Endodermal cell (in vitro differentiated cells): ENCODE measurements at regions not wholly inside any gene's neighbourhood (a gene's known extent, or its start where the extent isn't known, plus 50 kb on each side); places are given as distances from the start of the nearest gene placed in this dataset.

Experiments
- DNase-seq: peaks from one replicate; pipeline ENCODE4 v3.0.0-alpha.2; 2017
- H3K27ac ChIP-seq: 2 replicates; pipeline ENCODE4 v1.5.1; 2013; ENCODE audit warnings: mild to moderate bottlenecking, low read depth, low read length, moderate library complexity
- H3K27me3 ChIP-seq: 2 replicates; pipeline ENCODE4 v1.6.1; 2013; ENCODE audit warnings: mild to moderate bottlenecking, low read length, moderate library complexity; ENCODE audit not compliant: insufficient read depth, control insufficient read depth, poor library complexity, severe bottlenecking
- H3K36me3 ChIP-seq: 2 replicates; pipeline ENCODE4 v1.7.0; 2013; ENCODE audit warnings: mild to moderate bottlenecking, low read length, moderate library complexity; ENCODE audit not compliant: control insufficient read depth, insufficient read depth
- H3K4me1 ChIP-seq: one replicate; pipeline ENCODE4 v1.7.0; 2013; ENCODE audit warnings: low read length; ENCODE audit not compliant: control insufficient read depth, insufficient read depth
- H3K4me3 ChIP-seq: 2 replicates; pipeline ENCODE4 v1.5.1; 2013; ENCODE audit warnings: mild to moderate bottlenecking, low read length, moderate library complexity
- H3K9ac ChIP-seq: 2 replicates; pipeline ENCODE4 v1.6.1; 2013; ENCODE audit warnings: mild to moderate bottlenecking, low read length, moderate library complexity; ENCODE audit not compliant: poor library complexity, severe bottlenecking; ENCODE audit errors: extremely low read depth
- H3K9me3 ChIP-seq: 2 replicates; pipeline ENCODE4 v1.6.1; 2013; ENCODE audit warnings: mild to moderate bottlenecking, low read length, moderate library complexity; ENCODE audit not compliant: control insufficient read depth
- H3K27ac Mint-ChIP-seq: 2 replicates; pipeline ENCODE4 v1.8.0; 2020; ENCODE audit warnings: mixed read lengths
- H3K27me3 Mint-ChIP-seq: 2 replicates; pipeline ENCODE4 v1.8.0; 2021; ENCODE audit warnings: mild to moderate bottlenecking, mixed read lengths; ENCODE audit not compliant: insufficient read depth
- H3K36me3 Mint-ChIP-seq: 2 replicates; pipeline ENCODE4 v1.8.0; 2020; ENCODE audit warnings: low read depth, mixed read lengths
- H3K4me1 Mint-ChIP-seq: 2 replicates; pipeline ENCODE4 v1.8.0; 2020; ENCODE audit warnings: mixed read lengths
- H3K4me3 Mint-ChIP-seq: 2 replicates; pipeline ENCODE4 v1.8.0; 2020; ENCODE audit warnings: mild to moderate bottlenecking, moderate library complexity, mixed read lengths
- H3K9me3 Mint-ChIP-seq: 2 replicates; pipeline ENCODE4 v1.8.0; 2020; ENCODE audit warnings: mild to moderate bottlenecking, mixed read lengths
- WGBS, 2 experiments: methylation state at CpG; one replicate each; pipeline versions ENCODE4 v1.1.5 to v1.1.7; 2013; ENCODE audit warnings: missing lambda C conversion rate in 2 of 2, mixed read lengths in 1 of 2; ENCODE audit not compliant: insufficient coverage in 1 of 2, insufficient read length in 1 of 2; 5-methylcytosine and 5-hydroxymethylcytosine counted together
- TF ChIP-seq, protein P1 (sequence below): fragments of 200-600 bp; sonication (generic); conservative IDR thresholded peaks from 2 replicates; pipeline ENCODE4 v1.5.0; 2021; ENCODE audit warnings: antibody characterized with exemption, mild to moderate bottlenecking

DNA sequence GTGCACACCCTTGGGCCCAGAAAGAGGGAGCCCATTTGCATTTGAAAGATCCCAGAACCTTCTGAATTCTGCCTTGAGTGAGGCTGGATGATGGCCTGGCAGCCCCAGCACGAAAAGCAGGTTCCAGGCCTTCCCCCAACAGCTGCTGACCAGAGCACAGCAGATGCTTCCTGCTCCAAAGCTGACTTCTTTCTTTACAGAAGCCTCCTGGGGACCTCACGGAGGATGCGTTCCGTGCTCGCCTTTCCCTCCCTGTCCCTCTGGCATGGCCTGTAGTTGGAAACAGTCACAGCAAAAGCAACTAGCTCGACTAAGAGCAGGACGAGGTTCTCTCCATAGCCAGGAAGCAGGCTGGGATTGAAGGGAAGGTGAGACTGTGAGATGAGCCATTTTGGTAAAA, 107.7 kb upstream of the B3GAT1 start:
- H3K4me3 ChIP-seq = no peak overlapping the region
- H3K36me3 ChIP-seq = no peaks in the 10 kb centered on the region
- Mint-ChIP-seq H3K4me1 (peaks cover 21% of the 10 kb centered on the region), H3K9me3 (peaks cover 8% of the 10 kb centered on the region), H3K36me3 (no peaks in the 10 kb centered on the region), H3K27ac (no peak overlapping the region), H3K27me3 (peaks cover 6% of the 10 kb centered on the region), H3K4me3 (no peak overlapping the region)
- TF ChIP-seq, protein P1, sequence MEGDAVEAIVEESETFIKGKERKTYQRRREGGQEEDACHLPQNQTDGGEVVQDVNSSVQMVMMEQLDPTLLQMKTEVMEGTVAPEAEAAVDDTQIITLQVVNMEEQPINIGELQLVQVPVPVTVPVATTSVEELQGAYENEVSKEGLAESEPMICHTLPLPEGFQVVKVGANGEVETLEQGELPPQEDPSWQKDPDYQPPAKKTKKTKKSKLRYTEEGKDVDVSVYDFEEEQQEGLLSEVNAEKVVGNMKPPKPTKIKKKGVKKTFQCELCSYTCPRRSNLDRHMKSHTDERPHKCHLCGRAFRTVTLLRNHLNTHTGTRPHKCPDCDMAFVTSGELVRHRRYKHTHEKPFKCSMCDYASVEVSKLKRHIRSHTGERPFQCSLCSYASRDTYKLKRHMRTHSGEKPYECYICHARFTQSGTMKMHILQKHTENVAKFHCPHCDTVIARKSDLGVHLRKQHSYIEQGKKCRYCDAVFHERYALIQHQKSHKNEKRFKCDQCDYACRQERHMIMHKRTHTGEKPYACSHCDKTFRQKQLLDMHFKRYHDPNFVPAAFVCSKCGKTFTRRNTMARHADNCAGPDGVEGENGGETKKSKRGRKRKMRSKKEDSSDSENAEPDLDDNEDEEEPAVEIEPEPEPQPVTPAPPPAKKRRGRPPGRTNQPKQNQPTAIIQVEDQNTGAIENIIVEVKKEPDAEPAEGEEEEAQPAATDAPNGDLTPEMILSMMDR = no peak
- H3K27ac ChIP-seq = no peak overlapping the region
- no peak for DNase-seq
- peaks cover 6% of the 10 kb centered on the region for H3K27me3 ChIP-seq
- no peaks in the 10 kb centered on the region for H3K4me1 ChIP-seq
- WGBS, 2 experiments = 69 to 72% methylated on average over 6 to 7 of the region's 7 CpGs
- no peaks in the 10 kb centered on the region for H3K9me3 ChIP-seq
- H3K9ac ChIP-seq = no peak overlapping the region

DNA sequence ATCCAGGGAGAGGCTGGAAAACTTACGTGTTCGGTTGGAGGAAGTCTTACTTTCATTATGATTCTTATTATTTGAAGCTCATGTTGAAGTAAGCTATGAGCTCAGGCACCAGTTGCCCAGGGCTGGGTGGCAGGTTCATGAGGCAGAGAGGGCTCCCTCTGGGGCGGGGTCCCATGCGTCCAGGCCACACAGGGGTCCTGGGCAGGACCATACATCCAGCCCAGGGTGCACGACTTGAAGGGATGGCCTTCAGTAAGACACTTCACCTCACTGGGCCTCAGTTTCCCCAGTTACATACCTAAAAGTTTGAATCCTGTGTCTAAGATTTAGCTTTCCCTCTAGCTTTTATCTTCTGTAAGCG, 107.3 kb upstream of the B3GAT1 start:
- Mint-ChIP-seq H3K9me3 (peaks cover 6% of the 10 kb centered on the region), H3K4me1 (peaks cover 21% of the 10 kb centered on the region), H3K4me3 (no peak overlapping the region), H3K27me3 (peaks cover 6% of the 10 kb centered on the region), H3K36me3 (no peaks in the 10 kb centered on the region), H3K27ac (no peak overlapping the region)
- no peak for DNase-seq
- WGBS, 2 experiments = 90 to 97% methylated on average over 6 of the region's 6 CpGs
- H3K36me3 ChIP-seq = no peaks in the 10 kb centered on the region
- TF ChIP-seq, protein P1 = no peak
- no peaks in the 10 kb centered on the region for H3K4me1 ChIP-seq
- no peak overlapping the region for H3K4me3 ChIP-seq
- H3K27me3 ChIP-seq = peaks cover 6% of the 10 kb centered on the region
- H3K9me3 ChIP-seq = no peaks in the 10 kb centered on the region
- H3K9ac ChIP-seq = no peak overlapping the region
- H3K27ac ChIP-seq = no peak overlapping the region

DNA sequence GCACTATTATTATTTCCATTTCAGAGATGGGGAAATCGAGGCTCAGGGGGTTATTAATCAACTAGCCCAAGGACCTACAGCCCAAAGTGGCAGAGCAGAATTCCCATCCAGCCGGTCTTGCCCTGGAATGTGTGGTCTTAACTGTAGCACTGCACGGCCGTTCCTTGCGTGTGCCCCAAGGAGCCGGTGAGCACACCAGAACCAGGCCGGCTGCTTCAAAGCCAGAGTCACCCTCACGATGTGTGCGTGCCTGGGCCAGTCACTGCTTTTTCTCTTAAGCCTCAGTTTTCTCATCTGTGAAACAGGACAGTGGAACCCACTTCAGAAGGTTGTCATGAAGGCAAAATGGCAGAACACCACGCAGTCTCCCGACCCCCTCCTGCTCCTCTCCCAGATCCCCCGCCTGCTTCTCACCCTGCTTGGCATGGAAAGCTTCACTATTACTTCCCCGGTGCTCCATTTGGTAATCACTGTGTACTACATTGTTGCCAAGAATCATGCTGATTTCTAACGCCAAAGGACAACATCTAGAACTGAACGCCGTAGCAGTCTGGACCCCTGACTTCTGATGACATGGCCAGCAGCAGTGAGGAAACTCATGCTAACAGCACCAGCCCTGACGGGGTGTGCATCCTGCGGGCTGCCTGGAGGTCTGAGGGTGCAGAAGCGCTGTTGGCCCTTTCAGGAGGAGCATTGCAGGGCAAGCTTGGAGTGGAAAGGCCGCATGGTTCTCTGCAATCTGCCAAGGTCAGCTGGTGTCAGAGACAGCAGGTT, 106.8 kb upstream of the B3GAT1 start:
- WGBS, 2 experiments = 93 to 96% methylated on average over 17 to 20 of the region's 20 CpGs
- Mint-ChIP-seq H3K9me3 (peaks cover 4% of the 10 kb centered on the region), H3K4me1 (peaks cover 21% of the 10 kb centered on the region), H3K36me3 (no peaks in the 10 kb centered on the region), H3K4me3 (no peak overlapping the region), H3K27me3 (peaks cover 7% of the 10 kb centered on the region), H3K27ac (no peak overlapping the region)
- Histone ChIP-seq H3K9me3 (no peaks in the 10 kb centered on the region), H3K4me3 (no peak overlapping the region), H3K27me3 (peaks cover 6% of the 10 kb centered on the region), H3K27ac (no peak overlapping the region), H3K4me1 (no peaks in the 10 kb centered on the region), H3K36me3 (no peaks in the 10 kb centered on the region), H3K9ac (no peak overlapping the region)
- no peak for DNase-seq
- TF ChIP-seq, protein P1 = no peak
